ENCODE measurements at regions not wholly inside any gene's neighbourhood (a gene's known extent, or its start where the extent isn't known, plus 50 kb on each side); places are given as distances from the start of the nearest gene placed in this dataset.
"Not testable (repeated sequence)": the region's sequence is repeated elsewhere in the genome, so short reads cannot be mapped to it uniquely, and the experiment has no call there.

- DNase-seq: no peak
These were observed 72.2 kb downstream of the CRLF2 start for GRCh38 chrX:1140236-1140681.

DNA sequence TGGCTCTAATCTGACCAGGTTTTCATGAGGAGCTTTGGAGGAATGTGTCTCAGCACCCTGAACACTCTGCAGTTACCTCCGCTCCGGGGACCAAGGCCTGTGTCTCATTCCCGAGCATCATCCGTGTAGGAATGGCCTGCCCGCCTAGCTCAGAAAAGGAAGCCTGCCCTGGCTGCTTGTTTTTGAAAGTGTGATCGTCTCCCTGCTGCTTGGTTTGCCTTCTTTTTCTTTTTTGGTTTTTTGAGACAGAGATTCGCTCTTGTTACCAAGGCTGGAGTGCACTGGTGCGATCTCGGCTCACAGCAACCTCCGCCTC lies 73.3 kb downstream of the CRLF2 start:
- DNase-seq: no peak

- no peak for DNase-seq
These were observed 73.8 kb downstream of the CRLF2 start for GRCh38 chrX:1138476-1139184.

- no peak for DNase-seq
These were observed 74.9 kb downstream of the CRLF2 start for GRCh38 chrX:1137531-1137930.

- not testable (repeated sequence) for DNase-seq
These were observed 75.9 kb downstream of the CRLF2 start for GRCh38 chrX:1136582-1136981.

GRCh38 chrX:1134976-1135375 lies 77.5 kb downstream of the CRLF2 start:
- DNase-seq: no peak

DNA sequence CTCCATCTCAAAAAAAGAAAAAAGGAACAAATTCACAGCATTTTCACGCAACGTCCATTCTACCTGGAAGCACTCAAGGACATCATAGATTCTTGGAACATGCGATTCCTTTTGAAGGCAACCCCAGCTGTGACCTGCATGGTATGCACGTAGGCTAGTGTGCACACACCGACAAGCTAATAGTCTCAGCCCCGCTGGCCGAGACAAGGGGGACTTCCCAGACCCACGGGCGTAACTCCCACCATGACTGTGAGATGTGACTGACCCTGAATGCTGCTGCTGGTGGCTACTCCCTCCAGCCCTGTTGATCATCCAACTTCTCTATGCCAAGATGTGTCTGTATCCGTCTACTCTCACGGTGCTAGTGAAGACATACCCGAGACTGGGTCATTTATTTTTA lies 78.3 kb downstream of the CRLF2 start:
- no peak for DNase-seq

- DNase-seq: no peak
These were observed 85.7 kb downstream of the CRLF2 start for GRCh38 chrX:1126738-1127137.

DNA sequence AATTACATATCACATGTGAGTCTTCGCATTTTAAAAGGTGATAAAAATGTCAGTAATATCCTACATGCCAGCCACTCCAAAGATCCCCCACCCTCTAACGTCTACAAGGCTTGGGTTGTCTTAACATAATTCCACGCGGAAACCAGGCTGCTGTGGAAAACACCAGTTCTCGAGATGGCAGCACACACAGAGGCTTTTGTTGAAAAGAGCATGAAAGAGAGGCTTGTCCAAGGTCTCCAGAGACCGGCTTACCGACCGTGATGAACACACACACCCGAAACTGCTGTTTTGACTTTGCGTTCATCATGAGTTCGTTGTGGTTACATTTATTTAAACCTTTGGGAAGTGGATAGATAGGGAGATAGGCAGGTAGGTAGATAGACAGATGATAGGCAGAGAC lies 87.9 kb downstream of the CRLF2 start:
- no peak for DNase-seq

DNA sequence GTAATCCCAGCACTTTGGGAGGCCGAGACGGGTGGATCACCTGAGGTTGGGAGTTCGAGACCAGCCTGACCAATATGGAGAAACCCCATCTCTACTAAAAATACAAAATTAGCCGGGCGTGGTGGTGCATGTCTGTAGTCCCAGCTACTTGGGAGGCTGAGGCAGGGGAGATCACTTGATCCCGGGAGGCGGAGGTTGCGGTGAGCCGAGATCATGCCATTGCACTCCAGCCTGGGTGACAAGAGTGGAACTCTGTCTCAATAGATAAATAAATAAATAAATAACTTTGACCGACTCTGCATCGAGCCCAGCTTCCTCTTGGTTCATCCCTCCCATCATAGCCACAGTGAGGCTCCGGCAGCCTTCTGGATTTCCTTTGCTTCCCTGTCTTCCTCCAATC lies 89.6 kb downstream of the CRLF2 start:
- not testable (repeated sequence) for DNase-seq

DNA sequence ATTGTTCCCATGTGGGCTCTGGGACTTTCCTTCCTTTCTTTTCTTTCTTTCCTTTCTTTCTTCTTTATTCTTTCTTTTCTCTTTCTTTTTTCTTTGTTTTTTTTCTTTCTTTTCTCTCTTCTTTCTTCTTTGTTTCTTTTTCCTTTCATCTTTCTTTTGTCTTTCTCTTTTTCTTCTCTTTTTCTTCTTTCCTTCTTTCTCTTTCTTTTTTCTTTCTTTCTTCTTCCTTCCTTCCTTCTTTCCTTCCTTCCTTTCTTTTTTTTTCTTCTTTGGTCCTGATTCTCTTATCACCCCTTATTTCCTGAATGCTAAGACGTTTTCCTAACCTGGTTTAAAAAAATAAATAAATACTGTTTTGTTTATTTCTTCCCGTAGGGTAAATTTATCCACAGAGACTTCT lies 93.2 kb downstream of the CRLF2 start:
- no peak for DNase-seq

DNA sequence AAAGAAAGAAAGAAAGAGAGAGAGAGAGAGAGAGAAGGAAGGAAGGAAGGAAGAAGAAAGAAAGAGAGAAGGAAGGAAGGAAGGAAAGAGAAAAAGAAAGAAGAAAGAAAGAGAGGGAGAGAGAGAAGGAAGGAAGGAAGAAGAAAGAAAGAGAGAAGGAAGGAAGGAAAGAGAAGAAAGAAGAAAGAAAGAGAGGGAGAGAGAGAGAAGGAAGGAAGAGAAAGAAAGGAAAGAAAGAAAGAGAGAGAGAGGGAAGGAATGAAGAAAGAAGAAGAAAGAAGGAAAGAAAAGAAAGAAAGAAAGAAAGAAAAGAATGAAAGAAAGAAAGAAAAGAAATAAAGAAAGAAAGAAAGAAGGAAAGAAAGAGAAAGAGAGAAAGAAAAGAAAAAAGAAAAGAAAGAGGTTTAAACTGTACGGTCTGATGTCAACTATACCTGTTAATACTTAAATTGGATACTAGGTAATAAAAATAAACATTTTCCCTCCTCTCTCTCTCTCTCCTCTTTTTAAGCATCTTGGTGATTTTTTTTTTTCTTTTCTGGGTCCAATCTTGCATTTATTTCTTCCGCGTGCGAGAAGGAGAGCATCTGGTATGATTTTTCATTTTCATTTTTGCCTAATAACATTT lies 93.8 kb downstream of the CRLF2 start:
- no peak for DNase-seq

DNA sequence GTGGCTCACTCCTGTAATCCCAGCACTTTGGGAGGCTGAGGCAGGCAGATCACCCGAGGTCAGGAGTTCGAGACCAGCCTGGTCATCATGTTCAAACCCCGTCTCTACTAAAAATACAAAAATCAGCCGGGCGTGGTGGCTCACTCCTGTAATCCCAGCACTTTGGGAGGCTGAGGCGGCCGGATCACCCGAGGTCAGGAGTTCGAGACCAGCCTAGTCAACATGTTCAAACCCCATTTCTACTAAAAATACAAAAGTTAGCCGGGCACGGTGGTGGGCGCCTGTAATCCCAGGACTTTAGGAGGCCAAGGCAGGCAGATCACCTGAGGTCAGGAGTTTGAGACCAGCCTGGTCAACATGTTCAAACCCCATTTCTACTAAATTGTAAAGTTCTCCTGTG lies 97.0 kb downstream of the CRLF2 start:
- not testable (repeated sequence) for DNase-seq

DNA sequence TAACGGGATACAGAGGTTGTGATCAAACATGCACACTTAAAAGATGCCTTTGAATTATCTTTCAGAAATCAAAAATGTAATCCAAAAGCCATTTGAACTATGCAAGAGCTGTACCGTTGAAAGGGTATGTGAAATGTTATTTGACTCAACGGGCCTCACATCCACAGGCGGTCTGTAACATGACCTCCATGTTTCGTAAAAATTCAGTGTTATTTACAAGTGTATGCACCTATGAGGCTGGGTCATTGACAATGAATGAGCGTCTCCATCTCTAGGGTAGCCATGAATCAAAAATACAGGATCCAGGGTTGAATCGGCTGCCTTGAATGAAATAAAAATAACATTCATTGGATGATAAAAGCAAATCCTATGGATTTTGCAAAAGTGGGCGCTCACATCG lies 100.1 kb downstream of the CRLF2 start:
- no peak for DNase-seq

GRCh38 chrX:1111601-1112300 lies 100.7 kb downstream of the CRLF2 start:
- DNase-seq: no peak

DNA sequence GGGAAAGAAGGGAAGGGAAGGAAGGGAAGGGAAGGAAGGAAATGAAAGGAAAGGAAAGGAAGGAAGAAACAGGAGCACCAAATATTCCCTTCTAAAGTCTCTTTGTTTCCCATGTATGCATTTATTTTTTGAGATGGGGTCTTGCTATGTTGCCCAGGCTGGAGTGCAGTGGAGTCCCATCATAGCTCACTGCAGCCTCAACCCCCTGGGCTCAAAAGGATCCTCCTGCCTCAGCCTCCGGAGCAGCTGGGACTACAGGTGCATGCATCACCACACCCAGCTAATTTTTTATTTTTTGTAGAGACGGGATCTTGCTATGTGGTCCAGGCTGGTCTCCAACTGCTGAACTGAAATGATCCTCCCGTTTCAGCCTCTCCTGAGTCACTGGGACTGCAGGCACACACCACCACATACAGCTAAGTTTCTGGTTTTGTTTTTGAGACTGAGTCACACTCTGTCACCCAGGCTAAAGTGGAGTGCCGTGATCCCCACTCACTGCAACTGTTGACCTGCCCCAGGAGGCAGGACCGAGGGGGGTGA lies 102.8 kb downstream of the CRLF2 start:
- DNase-seq: no peak

GRCh38 chrX:1108501-1109445 lies 103.7 kb downstream of the CRLF2 start:
- no peak for DNase-seq

DNA sequence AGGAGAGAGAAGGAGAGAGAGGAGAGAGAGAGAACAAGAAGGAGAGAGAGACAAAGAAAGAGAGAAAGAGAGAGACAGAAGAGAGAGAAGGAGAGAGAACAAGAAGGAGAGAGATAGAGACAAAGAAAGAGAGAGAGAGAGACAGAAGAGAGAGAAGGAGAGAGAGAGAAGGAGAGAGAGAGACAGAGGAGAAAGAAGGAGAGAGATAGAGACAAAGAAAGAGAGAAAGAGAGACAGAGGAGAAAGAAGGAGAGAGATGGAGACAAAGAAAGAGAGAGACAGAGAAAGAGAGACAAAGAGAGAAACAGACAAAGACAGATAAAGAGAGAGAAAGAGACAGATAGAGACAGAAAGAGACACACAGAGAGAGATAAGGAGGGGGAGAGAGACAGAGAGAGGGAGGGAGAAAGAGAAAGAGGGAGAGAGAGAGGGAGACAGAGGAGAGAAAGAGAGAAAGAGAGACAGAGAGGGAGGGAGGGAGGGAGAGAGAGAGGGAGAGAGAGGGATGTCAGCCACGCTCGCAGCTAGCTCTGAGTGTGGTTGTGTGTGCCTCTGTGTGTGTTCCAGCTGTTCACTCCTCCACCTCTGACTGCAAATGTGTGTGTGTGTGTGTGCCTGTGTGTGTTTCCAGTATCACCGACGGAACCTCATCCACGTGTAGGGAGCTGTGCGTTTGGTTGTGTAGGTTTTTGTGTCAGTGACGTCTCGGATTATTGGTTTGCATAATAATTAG lies 105.8 kb downstream of the CRLF2 start:
- no peak for DNase-seq

- no peak for DNase-seq
These were observed 106.6 kb downstream of the CRLF2 start for GRCh38 chrX:1105671-1106419.

DNA sequence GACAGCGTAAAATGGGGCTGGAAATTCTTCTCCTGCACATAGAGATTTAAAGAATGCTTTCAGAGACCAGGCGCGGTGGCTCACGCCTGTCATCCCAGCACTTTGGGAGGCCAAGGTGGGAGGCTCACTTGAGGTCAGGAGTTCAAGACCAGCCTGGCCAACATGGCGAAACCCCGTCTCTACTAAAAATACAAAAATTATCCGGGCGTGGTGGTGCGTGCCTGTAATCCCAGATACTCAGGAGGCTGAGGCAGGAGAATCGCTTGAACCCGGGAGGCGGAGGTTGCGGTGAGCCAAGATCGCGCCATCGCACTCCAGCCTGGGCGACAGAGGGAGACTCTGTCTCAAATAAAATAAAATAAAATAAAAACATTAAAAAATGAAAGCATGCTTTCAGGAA lies 107.4 kb downstream of the CRLF2 start:
- DNase-seq: not testable (repeated sequence)

DNA sequence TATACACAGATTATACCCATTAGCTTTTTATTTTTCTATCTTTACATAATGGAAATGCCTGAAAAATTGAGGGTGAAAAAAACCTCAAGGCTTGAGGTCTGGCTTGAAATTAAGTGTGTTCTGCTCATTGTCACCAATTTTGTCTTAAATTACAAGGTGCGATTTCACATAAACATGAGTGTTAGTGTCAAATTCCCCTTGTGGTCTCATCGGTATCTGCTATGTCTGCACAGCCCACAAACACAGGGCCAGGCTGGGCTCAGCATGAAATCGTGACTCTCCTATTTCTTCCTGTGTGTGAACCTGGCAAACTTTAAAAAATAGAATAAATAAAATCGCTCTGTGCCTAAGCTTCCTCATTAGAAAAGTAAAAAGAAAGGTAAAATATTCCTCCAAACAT lies 109.1 kb downstream of the CRLF2 start:
- DNase-seq: no peak
